ENCODE measurements at regions not wholly inside any gene's neighbourhood (a gene's known extent, or its start where the extent isn't known, plus 50 kb on each side); places are given as distances from the start of the nearest gene placed in this dataset.
"Not testable (repeated sequence)": the region's sequence is repeated elsewhere in the genome, so short reads cannot be mapped to it uniquely, and the experiment has no call there.

- TF ChIP-seq CTCF (IDR thresholded peaks at IDR 0.05; ENCODE audit: insufficient read depth, low read depth, low read length, missing control alignments), result no peak
- no peak overlapping the region for H3K4me3 ChIP-seq (ENCODE audit: low read length)
- DNase-seq (ENCODE audit: low read depth), result no peak
Observed at GRCh38 chr16:50451951-50452508, 83.2 kb upstream of the BRD7 start.

GRCh38 chr16:50450957-50451356, 82.2 kb upstream of the BRD7 start:
- no peak for TF ChIP-seq CTCF (IDR thresholded peaks at IDR 0.05; ENCODE audit: insufficient read depth, low read depth, low read length, missing control alignments)
- no peak for DNase-seq (ENCODE audit: low read depth)
- no peak overlapping the region for H3K4me3 ChIP-seq (ENCODE audit: low read length)

- no peak for DNase-seq (ENCODE audit: low read depth)
- no peak overlapping the region for H3K4me3 ChIP-seq (ENCODE audit: low read length)
- TF ChIP-seq CTCF (IDR thresholded peaks at IDR 0.05; ENCODE audit: insufficient read depth, low read depth, low read length, missing control alignments), result no peak
Observed at GRCh38 chr16:50449800-50450199, 81.0 kb upstream of the BRD7 start.

- no peak overlapping the region for H3K4me3 ChIP-seq (ENCODE audit: low read length)
- no peak for TF ChIP-seq CTCF (IDR thresholded peaks at IDR 0.05; ENCODE audit: insufficient read depth, low read depth, low read length, missing control alignments)
Observed at GRCh38 chr16:50448981-50449380, 80.2 kb upstream of the BRD7 start.

GRCh38 chr16:50448522-50448921, 79.7 kb upstream of the BRD7 start:
- H3K4me3 ChIP-seq (ENCODE audit: low read length), result no peak overlapping the region
- no peak for DNase-seq (ENCODE audit: low read depth)
- TF ChIP-seq CTCF (IDR thresholded peaks at IDR 0.05; ENCODE audit: insufficient read depth, low read depth, low read length, missing control alignments), result peak; percentile 12

More at GRCh38 chr16:50448981-50449380, 80.2 kb upstream of the BRD7 start:
- no peak for DNase-seq (ENCODE audit: low read depth)

- not testable (repeated sequence) for DNase-seq (ENCODE audit: low read depth); H3K4me3 ChIP-seq (ENCODE audit: low read length)
Observed at GRCh38 chr16:50447386-50447785, 78.6 kb upstream of the BRD7 start.

GRCh38 chr16:50446861-50447260, 78.1 kb upstream of the BRD7 start:
- H3K4me3 ChIP-seq (ENCODE audit: low read length), result no peak overlapping the region
- no peak for DNase-seq (ENCODE audit: low read depth)
- TF ChIP-seq CTCF (IDR thresholded peaks at IDR 0.05; ENCODE audit: insufficient read depth, low read depth, low read length, missing control alignments), result no peak
